IPS-11a (cell line): ENCODE measurements at regions not wholly inside any gene's neighbourhood (a gene's known extent, or its start where the extent isn't known, plus 50 kb on each side); places are given as distances from the start of the nearest gene placed in this dataset.

Source experiments
- H3K4me3 ChIP-seq: one replicate; pipeline ENCODE4 v1.5.1; 2013; ENCODE audit warnings: low read depth, low read length, control low read depth

GRCh38 chr2:133809485-133809884 lies 241.2 kb upstream of the NCKAP5 start:
- H3K4me3 ChIP-seq: no peak overlapping the region

GRCh38 chr2:133810559-133810958 lies 242.3 kb upstream of the NCKAP5 start:
- no peak overlapping the region for H3K4me3 ChIP-seq

GRCh38 chr2:133811409-133812125 lies 243.3 kb upstream of the NCKAP5 start:
- H3K4me3 ChIP-seq: no peak overlapping the region

- no peak overlapping the region for H3K4me3 ChIP-seq
Observed at GRCh38 chr2:133812826-133813617, 244.8 kb upstream of the NCKAP5 start.

- H3K4me3 ChIP-seq: no peak overlapping the region
Observed at GRCh38 chr2:133814890-133815289, 246.6 kb upstream of the NCKAP5 start.

GRCh38 chr2:133816037-133816436 lies 247.8 kb upstream of the NCKAP5 start:
- H3K4me3 ChIP-seq: no peak overlapping the region

- H3K4me3 ChIP-seq: no peak overlapping the region
Observed at GRCh38 chr2:133817680-133818566, 249.7 kb upstream of the NCKAP5 start.

GRCh38 chr2:133818661-133819060 lies 250.4 kb upstream of the NCKAP5 start:
- no peak overlapping the region for H3K4me3 ChIP-seq

- no peak overlapping the region for H3K4me3 ChIP-seq
Observed at GRCh38 chr2:133819906-133820305, 251.6 kb upstream of the NCKAP5 start.

GRCh38 chr2:133821107-133821760 lies 253.0 kb upstream of the NCKAP5 start:
- no peak overlapping the region for H3K4me3 ChIP-seq

- no peak overlapping the region for H3K4me3 ChIP-seq
Observed at GRCh38 chr2:133822517-133823225, 254.4 kb upstream of the NCKAP5 start.

- no peak overlapping the region for H3K4me3 ChIP-seq
Observed at GRCh38 chr2:133823226-133823550, 254.9 kb upstream of the NCKAP5 start.

- H3K4me3 ChIP-seq: no peak overlapping the region
Observed at GRCh38 chr2:133824869-133825268, 256.6 kb upstream of the NCKAP5 start.

GRCh38 chr2:133825778-133826177 lies 257.5 kb upstream of the NCKAP5 start:
- no peak overlapping the region for H3K4me3 ChIP-seq

- no peak overlapping the region for H3K4me3 ChIP-seq
Observed at GRCh38 chr2:133828913-133829312, 260.6 kb upstream of the NCKAP5 start.

GRCh38 chr2:133829450-133830020 lies 261.3 kb upstream of the NCKAP5 start:
- H3K4me3 ChIP-seq: no peak overlapping the region

- H3K4me3 ChIP-seq: no peak overlapping the region
Observed at GRCh38 chr2:133833746-133834145, 265.5 kb upstream of the NCKAP5 start.

GRCh38 chr2:133835821-133836619 lies 267.8 kb upstream of the NCKAP5 start:
- H3K4me3 ChIP-seq: no peak overlapping the region

GRCh38 chr2:133836691-133837345 lies 268.6 kb upstream of the NCKAP5 start:
- H3K4me3 ChIP-seq: no peak overlapping the region
